Endothelial cell (in vitro differentiated cells): ENCODE measurements at regions not wholly inside any gene's neighbourhood (a gene's known extent, or its start where the extent isn't known, plus 50 kb on each side); places are given as distances from the start of the nearest gene placed in this dataset.

Experiments used
- DNase-seq: peaks from one replicate; pipeline ENCODE4 v3.0.0; 2021; ENCODE audit warnings: low spot score
- H3K27ac Mint-ChIP-seq: one replicate; pipeline ENCODE4 v1.8.0; 2021; ENCODE audit warnings: mixed read lengths, inconsistent platforms; ENCODE audit not compliant: unreplicated experiment
- H3K27me3 Mint-ChIP-seq: one replicate; pipeline ENCODE4 v1.8.0; 2021; ENCODE audit warnings: mild to moderate bottlenecking, moderate library complexity, mixed read lengths, inconsistent platforms; ENCODE audit not compliant: unreplicated experiment
- H3K36me3 Mint-ChIP-seq: one replicate; pipeline ENCODE4 v1.8.0; 2021; ENCODE audit warnings: mild to moderate bottlenecking, low read depth, mixed read lengths, inconsistent platforms; ENCODE audit not compliant: unreplicated experiment
- H3K4me1 Mint-ChIP-seq: one replicate; pipeline ENCODE4 v1.8.0; 2021; ENCODE audit warnings: mild to moderate bottlenecking, mixed read lengths, inconsistent platforms; ENCODE audit not compliant: unreplicated experiment
- H3K4me3 Mint-ChIP-seq: one replicate; pipeline ENCODE4 v1.8.0; 2021; ENCODE audit warnings: mild to moderate bottlenecking, mixed read lengths, inconsistent platforms; ENCODE audit not compliant: unreplicated experiment
- H3K9me3 Mint-ChIP-seq: one replicate; pipeline ENCODE4 v1.8.0; 2021; ENCODE audit warnings: mixed read lengths, inconsistent platforms; ENCODE audit not compliant: unreplicated experiment
- TF ChIP-seq, protein P1 (sequence below): fragments of 200-600 bp; sonication (generic); IDR thresholded peaks from one replicate; pipeline ENCODE4 v1.5.0; 2021; ENCODE audit warnings: antibody characterized with exemption; ENCODE audit not compliant: unreplicated experiment

- Mint-ChIP-seq H3K4me3 (no peak overlapping the region), H3K9me3 (no peaks in the 10 kb centered on the region), H3K27ac (no peak overlapping the region), H3K4me1 (peaks cover 3% of the 10 kb centered on the region), H3K27me3 (no peaks in the 10 kb centered on the region), H3K36me3 (no peaks in the 10 kb centered on the region)
- TF ChIP-seq, protein P1, sequence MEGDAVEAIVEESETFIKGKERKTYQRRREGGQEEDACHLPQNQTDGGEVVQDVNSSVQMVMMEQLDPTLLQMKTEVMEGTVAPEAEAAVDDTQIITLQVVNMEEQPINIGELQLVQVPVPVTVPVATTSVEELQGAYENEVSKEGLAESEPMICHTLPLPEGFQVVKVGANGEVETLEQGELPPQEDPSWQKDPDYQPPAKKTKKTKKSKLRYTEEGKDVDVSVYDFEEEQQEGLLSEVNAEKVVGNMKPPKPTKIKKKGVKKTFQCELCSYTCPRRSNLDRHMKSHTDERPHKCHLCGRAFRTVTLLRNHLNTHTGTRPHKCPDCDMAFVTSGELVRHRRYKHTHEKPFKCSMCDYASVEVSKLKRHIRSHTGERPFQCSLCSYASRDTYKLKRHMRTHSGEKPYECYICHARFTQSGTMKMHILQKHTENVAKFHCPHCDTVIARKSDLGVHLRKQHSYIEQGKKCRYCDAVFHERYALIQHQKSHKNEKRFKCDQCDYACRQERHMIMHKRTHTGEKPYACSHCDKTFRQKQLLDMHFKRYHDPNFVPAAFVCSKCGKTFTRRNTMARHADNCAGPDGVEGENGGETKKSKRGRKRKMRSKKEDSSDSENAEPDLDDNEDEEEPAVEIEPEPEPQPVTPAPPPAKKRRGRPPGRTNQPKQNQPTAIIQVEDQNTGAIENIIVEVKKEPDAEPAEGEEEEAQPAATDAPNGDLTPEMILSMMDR = no peak
- no peak for DNase-seq
Measured at GRCh38 chr6:141026504-141026903, 1106.2 kb upstream of the GJE1 start.

DNA sequence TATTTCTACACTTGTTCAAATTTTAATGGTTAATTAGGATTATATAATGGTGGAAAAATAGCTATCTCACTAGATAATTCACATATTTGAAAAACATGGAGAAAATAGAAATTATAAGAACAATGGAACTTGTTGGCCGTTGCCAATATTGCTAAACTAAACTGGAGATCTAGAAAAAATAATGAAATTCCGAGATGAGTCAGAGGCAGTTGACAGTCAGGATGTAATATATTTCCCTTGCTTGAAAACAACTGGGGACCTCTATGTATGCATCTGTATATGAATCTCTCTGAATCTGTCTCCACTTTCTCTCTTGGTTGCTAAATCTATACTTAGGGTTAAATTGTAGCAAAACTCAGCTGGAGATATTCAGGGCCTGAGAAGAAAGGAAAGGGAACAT, 1108.2 kb upstream of the GJE1 start:
- DNase-seq = no peak
- Mint-ChIP-seq H3K9me3 (no peaks in the 10 kb centered on the region), H3K4me3 (no peak overlapping the region), H3K36me3 (no peaks in the 10 kb centered on the region), H3K27me3 (no peaks in the 10 kb centered on the region), H3K4me1 (peaks cover 3% of the 10 kb centered on the region), H3K27ac (no peak overlapping the region)
- TF ChIP-seq, protein P1 = no peak

GRCh38 chr6:141017941-141018340, 1114.8 kb upstream of the GJE1 start:
- H3K27ac Mint-ChIP-seq = no peak overlapping the region
- peaks cover 3% of the 10 kb centered on the region for H3K36me3 Mint-ChIP-seq
- TF ChIP-seq, protein P1 = no peak
- no peaks in the 10 kb centered on the region for H3K27me3 Mint-ChIP-seq
- no peaks in the 10 kb centered on the region for H3K9me3 Mint-ChIP-seq
- peaks cover 7% of the 10 kb centered on the region for H3K4me1 Mint-ChIP-seq
- H3K4me3 Mint-ChIP-seq = no peak overlapping the region
- DNase-seq = no peak

- Mint-ChIP-seq H3K27me3 (no peaks in the 10 kb centered on the region), H3K4me1 (no peaks in the 10 kb centered on the region), H3K4me3 (no peak overlapping the region), H3K36me3 (no peaks in the 10 kb centered on the region), H3K27ac (no peak overlapping the region), H3K9me3 (no peaks in the 10 kb centered on the region)
- no peak for DNase-seq
- TF ChIP-seq, protein P1 = no peak
Measured at GRCh38 chr6:141000917-141001316, 1131.8 kb upstream of the GJE1 start.

- H3K27me3 Mint-ChIP-seq = no peaks in the 10 kb centered on the region
- H3K27ac Mint-ChIP-seq = no peak overlapping the region
- no peaks in the 10 kb centered on the region for H3K4me1 Mint-ChIP-seq
- no peaks in the 10 kb centered on the region for H3K36me3 Mint-ChIP-seq
- no peak for DNase-seq
- H3K4me3 Mint-ChIP-seq = no peak overlapping the region
- no peaks in the 10 kb centered on the region for H3K9me3 Mint-ChIP-seq
- TF ChIP-seq, protein P1 = no peak
Measured at GRCh38 chr6:140993515-140993914, 1139.2 kb upstream of the GJE1 start.
